ENCODE measurements at regions not wholly inside any gene's neighbourhood (a gene's known extent, or its start where the extent isn't known, plus 50 kb on each side); places are given as distances from the start of the nearest gene placed in this dataset.

- TF ChIP-seq MXI1 (IDR thresholded peaks at IDR 0.05; ENCODE audit: borderline replicate concordance, low read depth, low read length) (no peak), CTCF (conservative IDR thresholded peaks at IDR 0.05; ENCODE audit: low read depth, low read length) (no peak), FOS (IDR thresholded peaks at IDR 0.05; ENCODE audit: low read depth, low read length) (no peak), CHD1 (IDR thresholded peaks at IDR 0.05; ENCODE audit: low read depth, low read length) (no peak), SMC3 (IDR thresholded peaks at IDR 0.05; ENCODE audit: low read depth, low read length) (no peak), POLR2A (IDR thresholded peaks at IDR 0.05; ENCODE audit: low read depth, low read length) (no peak), MAZ (IDR thresholded peaks at IDR 0.05; ENCODE audit: borderline replicate concordance, low read depth, low read length) (no peak)
Measured at GRCh38 chr1:213828867-213829266, 158.9 kb upstream of the PROX1 start.

Data from IMR-90 (cell line).